GM12878 (cell line): ENCODE measurements at regions not wholly inside any gene's neighbourhood (a gene's known extent, or its start where the extent isn't known, plus 50 kb on each side); places are given as distances from the start of the nearest gene placed in this dataset.

Source experiments
- ATAC-seq: fragments of 200-7000 bp; cut with Tn5 transposase; 3 replicates; pipeline ENCODE4 v1.9.1; 2020; ENCODE audit warnings: mild to moderate bottlenecking, moderate library complexity
- BruUV-seq: library from RNA; stranded (reverse); fragments of 400-500 nt; replicated peaks from 2 replicates; lab custom pipeline; 2021; lab: Mats Ljungman, UMichigan
- CTCF ChIA-PET: fragments of 300-600 bp; sonication (Branson Sonifier 250); formaldehyde crosslinking; extraction: SDS; loops from one replicate; lab custom pipeline; 2021; ENCODE audit warnings: inconsistent platforms; lab: Yijun Ruan, JAX
- POLR2A ChIA-PET: fragments of 350-600 bp; formaldehyde crosslinking; extraction: SDS; loops from one replicate; lab custom pipeline; 2021; ENCODE audit warnings: inconsistent platforms; lab: Charles Lee
- RAD21 ChIA-PET: fragments of 300-600 bp; sonication (Branson Sonifier 250); formaldehyde crosslinking; loops from one replicate; lab custom pipeline; 2023; ENCODE audit warnings: antibody characterized with exemption; ENCODE audit not compliant: unreplicated experiment; lab: Charles Lee
- SMC1A ChIA-PET: fragments of 300-600 bp; sonication (Branson Sonifier 250); formaldehyde crosslinking; loops from one replicate; lab custom pipeline; 2023; ENCODE audit not compliant: unreplicated experiment, uncharacterized antibody; lab: Charles Lee
- DNase-seq: peaks from one replicate; pipeline ENCODE4 v3.0.0-alpha.2; 2011; ENCODE audit warnings: low read depth, low spot score
- FAIRE-seq: peaks from 3 replicates; lab custom pipeline; 2011; peaks lifted over from hg19 to GRCh38; lab: Jason Lieb, UNC
- H2AFZ ChIP-seq: 2 replicates; pipeline ENCODE4 v1.6.0; 2011; ENCODE audit warnings: low read depth, low read length, control low read depth; ENCODE audit not compliant: control insufficient read depth
- H3K27ac ChIP-seq: 2 replicates; pipeline ENCODE4 v1.5.1; 2011; ENCODE audit warnings: control low read depth; ENCODE audit not compliant: control insufficient read depth, insufficient read depth
- H3K27me3 ChIP-seq, 2 experiments: replicated peaks in 1 of 2; 2 replicates each; pipeline versions ENCODE4 v1.6.0 to v1.6.1; 2011; ENCODE audit warnings: low read length in 1 of 2; ENCODE audit not compliant: control insufficient read depth in 2 of 2, insufficient read depth in 2 of 2
- H3K36me3 ChIP-seq, 2 experiments: 2 replicates each; pipeline ENCODE4 v1.5.1; 2011; ENCODE audit warnings: low read length in 1 of 2; ENCODE audit not compliant: control insufficient read depth in 2 of 2, insufficient read depth in 2 of 2
- H3K4me1 ChIP-seq: 2 replicates; pipeline ENCODE4 v1.6.1; 2011; ENCODE audit warnings: mild to moderate bottlenecking, low read length, moderate library complexity, mixed read lengths; ENCODE audit not compliant: control insufficient read depth, insufficient read depth
- H3K4me2 ChIP-seq: 2 replicates; pipeline ENCODE4 v1.6.0; 2011; ENCODE audit warnings: control low read depth; ENCODE audit not compliant: control insufficient read depth, insufficient read depth
- H3K4me3 ChIP-seq: fragments of 200-600 bp; sonication (generic); 2 replicates; pipeline ENCODE4 v1.5.1; 2016
- H3K79me2 ChIP-seq: 2 replicates; pipeline ENCODE4 v1.6.0; 2011; ENCODE audit warnings: low read length; ENCODE audit not compliant: control insufficient read depth, insufficient read depth
- H3K9ac ChIP-seq: 2 replicates; pipeline ENCODE4 v1.8.0; 2011; ENCODE audit warnings: low read length, control low read depth, mixed read lengths; ENCODE audit not compliant: control insufficient read depth, insufficient read depth
- H3K9me3 ChIP-seq: replicated peaks from 3 replicates; pipeline ENCODE4 v1.5.1; 2011; ENCODE audit warnings: mild to moderate bottlenecking, low read length; ENCODE audit not compliant: control insufficient read depth, insufficient read depth
- H4K20me1 ChIP-seq: 2 replicates; pipeline ENCODE4 v1.6.0; 2011; ENCODE audit not compliant: control insufficient read depth, insufficient read depth
- BRCA1 ChIP-seq: IDR thresholded peaks from 2 replicates; pipeline ENCODE4 v1.6.1; 2011; ENCODE audit warnings: low read depth, low read length, improper control_type of control experiment
- CEBPZ ChIP-seq: fragments of 150-350 bp; IDR thresholded peaks from 2 replicates; pipeline ENCODE4 v1.6.1; 2016; ENCODE audit warnings: low read depth, low read length
- E2F4 ChIP-seq: IDR thresholded peaks from 2 replicates; pipeline ENCODE4 v1.6.1; 2012; ENCODE audit warnings: low read depth, low read length, improper control_type of control experiment
- MYC ChIP-seq: IDR thresholded peaks from 2 replicates; pipeline ENCODE4 v1.6.1; 2011; ENCODE audit warnings: mild to moderate bottlenecking, low read length, moderate library complexity, inconsistent platforms; ENCODE audit not compliant: insufficient read depth, insufficient replicate concordance, insufficient read length, severe bottlenecking
- RCOR1 ChIP-seq: conservative IDR thresholded peaks from 2 replicates; pipeline ENCODE4 v1.6.1; 2012; ENCODE audit warnings: low read depth, low read length, improper control_type of control experiment
- RELA ChIP-seq: fragments of 450-650 bp; IDR thresholded peaks from 2 replicates; pipeline ENCODE4 v1.8.0; 2014; ENCODE audit warnings: borderline replicate concordance; ENCODE audit not compliant: partially characterized antibody
- REST ChIP-seq: IDR thresholded peaks from 2 replicates; pipeline ENCODE4 v1.6.1; 2012; ENCODE audit warnings: mild to moderate bottlenecking, low read depth, low read length
- STAT3 ChIP-seq: IDR thresholded peaks from 2 replicates; pipeline ENCODE4 v1.6.1; 2011; ENCODE audit warnings: low read depth, low read length, improper control_type of control experiment
- ZNF592 ChIP-seq: fragments of 450-650 bp; IDR thresholded peaks from 2 replicates; pipeline ENCODE4 v1.6.1; 2017; ENCODE audit warnings: mild to moderate bottlenecking, moderate library complexity
- ZSCAN29 ChIP-seq: fragments of 450-650 bp; IDR thresholded peaks from 2 replicates; pipeline ENCODE4 v1.6.1; 2017; ENCODE audit warnings: mild to moderate bottlenecking, moderate library complexity
- WGBS: methylation state at CpG from one replicate; pipeline ENCODE4 v1.1.6; 2016; ENCODE audit warnings: low lambda C conversion rate; ENCODE audit not compliant: insufficient replicate concordance, insufficient coverage; ENCODE audit errors: missing lambda C conversion rate; 5-methylcytosine and 5-hydroxymethylcytosine counted together
- in situ Hi-C: fragments of 300-500 bp; cut with MboI; formaldehyde crosslinking; loops from 9 replicates; pipeline ENCODE4 v1.14.3; 2018; ENCODE audit warnings: mixed read lengths
- intact Hi-C: fragments of 100-400 bp; cut with micrococcal nuclease; formaldehyde crosslinking; loops from one replicate; pipeline ENCODE4 v1.14.2; 2022; ENCODE audit not compliant: unreplicated experiment

- H3K4me1 ChIP-seq, result no peaks in the 10 kb centered on the region
- H3K4me2 ChIP-seq, result no peak overlapping the region
- no peaks in the 10 kb centered on the region for H4K20me1 ChIP-seq
- intact Hi-C loops (loop anchor here (10.0 kb wide), 1 partner anchor 64 kb away; no protein-coding TSS in a partner anchor), in situ Hi-C loops (no loop called here)
- no peak overlapping the region for H2AFZ ChIP-seq
- no peaks in the 10 kb centered on the region for H3K9me3 ChIP-seq
- CTCF ChIA-PET, result interaction anchor here (0.6 kb wide), 1 partner anchor 143 kb away, joined by 3 read pairs; no protein-coding TSS in a partner anchor
- no peak for DNase-seq
- no peak for ATAC-seq
- H3K4me3 ChIP-seq, result no peak overlapping the region
- no peak for FAIRE-seq
- BruUV-seq, result no TSS peak
- RAD21 ChIA-PET, result no interaction called here
- no peaks in the 10 kb centered on the region for H3K79me2 ChIP-seq
- SMC1A ChIA-PET, result no interaction called here
- no peak overlapping the region for H3K27ac ChIP-seq
- WGBS, result 29% methylated on average over 11 of the region's 11 CpGs
- H3K9ac ChIP-seq, result no peak overlapping the region
- H3K27me3 ChIP-seq, result peaks cover 2 to 5% of the 10 kb centered on the region in 2 experiments; a peak in 2 of 4 replicates
- POLR2A ChIA-PET, result no interaction called here
- no peaks in the 10 kb centered on the region for H3K36me3 ChIP-seq
- TF ChIP-seq MYC, result no peak
- TF ChIP-seq REST, result no peak
- no peak for TF ChIP-seq BRCA1
- TF ChIP-seq RCOR1, result no peak
- TF ChIP-seq ZSCAN29, result no peak
- TF ChIP-seq RELA, result no peak
- no peak for TF ChIP-seq CEBPZ
- TF ChIP-seq E2F4, result no peak
- TF ChIP-seq STAT3, result no peak
- TF ChIP-seq ZNF592, result no peak
Observed at GRCh38 chr9:108780942-108781734, 74.6 kb downstream of the ACTL7B start.
